ENCODE measurements at regions not wholly inside any gene's neighbourhood (a gene's known extent, or its start where the extent isn't known, plus 50 kb on each side); places are given as distances from the start of the nearest gene placed in this dataset.

DNA sequence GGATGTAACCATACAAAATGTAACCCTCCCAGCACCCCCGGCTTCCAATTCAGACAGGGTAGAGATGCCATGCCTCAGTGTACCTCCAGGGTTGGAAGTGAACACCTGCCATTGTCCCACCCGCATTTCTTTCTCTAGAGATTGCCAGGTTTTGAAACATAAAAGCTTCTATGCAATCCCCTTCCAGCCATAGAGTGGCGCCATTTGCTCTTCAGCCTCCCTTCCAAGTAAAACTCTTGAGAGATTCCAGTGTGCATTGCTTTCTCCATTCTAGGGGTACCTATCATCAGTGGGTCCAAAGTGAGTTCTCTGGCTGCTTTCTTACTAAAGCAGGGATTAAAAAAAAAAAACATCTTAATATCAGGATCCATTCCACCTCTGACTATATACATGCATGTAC is 133.1 kb upstream of the RPL38 start:
- no peaks in the 10 kb centered on the region for H3K36me3 Mint-ChIP-seq (ENCODE audit: low read depth)
- H3K4me3 Mint-ChIP-seq: no peak overlapping the region
- no peak overlapping the region for H3K27ac Mint-ChIP-seq
- no peaks in the 10 kb centered on the region for H3K4me1 Mint-ChIP-seq
- no peak for DNase-seq
- ChIA-PET POLR2A (no interaction called here), CTCF (interaction anchor here (1.5 kb wide), 1 partner anchor 174 kb away, joined by 3 read pairs; no protein-coding TSS in a partner anchor)
- H3K9me3 Mint-ChIP-seq: no peaks in the 10 kb centered on the region
- peaks cover 3% of the 10 kb centered on the region for H3K27me3 Mint-ChIP-seq

DNA sequence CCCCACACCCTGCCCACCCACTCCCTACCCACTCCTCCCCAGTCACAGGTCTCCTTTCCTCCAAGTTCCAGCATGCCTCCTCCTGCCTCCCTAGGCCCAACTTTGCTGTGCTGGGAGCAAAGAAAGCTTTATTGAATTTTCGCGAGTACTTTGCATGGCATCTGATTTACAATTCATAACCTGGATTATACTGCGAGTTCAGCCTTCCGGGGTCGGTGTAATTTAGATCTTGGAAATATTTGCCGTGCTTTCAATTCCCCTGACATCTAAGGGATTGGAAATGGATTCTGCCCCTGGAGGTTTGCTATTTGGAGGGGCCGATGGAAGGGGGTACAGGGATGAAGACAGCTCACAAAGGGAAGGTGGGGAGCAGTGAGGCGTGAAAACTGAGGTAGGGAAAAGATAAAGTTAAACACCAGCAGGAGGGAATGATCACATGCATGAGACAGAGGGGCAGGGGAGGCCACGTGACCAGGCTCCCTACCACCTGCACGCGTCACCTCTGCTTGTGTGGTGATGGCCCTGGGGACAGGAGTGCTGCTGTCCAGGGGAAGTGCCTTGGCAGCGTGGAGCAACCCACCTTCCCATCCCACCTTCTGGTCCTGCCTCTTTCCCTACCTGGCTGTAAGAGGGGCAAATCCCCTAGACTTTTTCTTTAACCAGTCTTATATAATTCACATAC is 132.3 kb upstream of the RPL38 start:
- Mint-ChIP-seq H3K9me3 (no peaks in the 10 kb centered on the region), H3K4me3 (no peak overlapping the region), H3K4me1 (no peaks in the 10 kb centered on the region), H3K27ac (no peak overlapping the region), H3K27me3 (peaks cover 3% of the 10 kb centered on the region), H3K36me3 (ENCODE audit: low read depth) (no peaks in the 10 kb centered on the region)
- CTCF ChIA-PET: interaction anchor here (1.5 kb wide), 1 partner anchor 175 kb away, joined by 3 read pairs; no protein-coding TSS in a partner anchor
- no peak for DNase-seq
- POLR2A ChIA-PET: no interaction called here

DNA sequence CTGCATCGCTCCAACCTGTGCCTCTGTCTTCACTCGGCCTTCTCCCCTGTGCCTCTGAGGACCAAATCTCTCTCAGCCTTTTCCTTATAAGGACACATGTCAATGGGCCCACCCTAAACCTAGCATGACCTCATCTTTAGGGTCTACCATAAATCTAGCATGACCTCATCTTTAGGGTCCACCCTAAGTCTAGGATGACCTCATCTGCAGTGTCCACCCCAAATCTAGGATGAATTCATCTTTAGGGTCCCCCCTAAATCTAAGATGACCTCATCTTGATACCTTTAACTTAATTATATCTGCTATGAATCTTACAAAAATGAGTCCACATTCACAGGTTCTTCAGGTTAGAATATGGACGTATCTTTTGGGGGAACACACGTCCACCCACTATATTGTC is 131.1 kb upstream of the RPL38 start:
- H3K27me3 Mint-ChIP-seq: peaks cover 3% of the 10 kb centered on the region
- no peak overlapping the region for H3K27ac Mint-ChIP-seq
- H3K36me3 Mint-ChIP-seq (ENCODE audit: low read depth): no peaks in the 10 kb centered on the region
- no peak overlapping the region for H3K4me3 Mint-ChIP-seq
- no peaks in the 10 kb centered on the region for H3K9me3 Mint-ChIP-seq
- ChIA-PET POLR2A (no interaction called here), CTCF (no interaction called here)
- H3K4me1 Mint-ChIP-seq: no peaks in the 10 kb centered on the region
- DNase-seq: no peak

DNA sequence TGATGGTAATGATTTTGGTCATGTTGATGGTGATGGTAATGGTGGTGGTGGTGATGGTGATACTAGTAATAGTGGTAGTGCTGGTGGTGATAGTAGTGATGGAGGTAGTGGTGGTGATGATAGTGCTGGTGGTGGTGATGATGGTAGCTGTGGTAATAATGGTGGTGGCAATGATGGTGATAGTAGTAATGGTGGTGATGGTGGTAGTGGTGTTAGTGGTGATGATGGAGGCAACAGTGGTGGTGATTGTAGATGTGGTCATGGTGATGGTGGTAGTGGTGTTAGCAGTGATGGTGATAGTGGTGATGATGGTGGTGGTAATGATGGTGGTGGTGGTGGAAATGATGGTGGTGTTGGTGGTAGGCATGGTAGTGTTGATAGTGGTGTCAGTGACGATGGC is 127.0 kb upstream of the RPL38 start:
- H3K4me3 Mint-ChIP-seq: no peak overlapping the region
- no peaks in the 10 kb centered on the region for H3K36me3 Mint-ChIP-seq (ENCODE audit: low read depth)
- H3K27me3 Mint-ChIP-seq: no peaks in the 10 kb centered on the region
- no peaks in the 10 kb centered on the region for H3K4me1 Mint-ChIP-seq
- no peak for DNase-seq
- POLR2A ChIA-PET: no interaction called here
- H3K27ac Mint-ChIP-seq: no peak overlapping the region
- CTCF ChIA-PET: no interaction called here
- H3K9me3 Mint-ChIP-seq: no peaks in the 10 kb centered on the region

DNA sequence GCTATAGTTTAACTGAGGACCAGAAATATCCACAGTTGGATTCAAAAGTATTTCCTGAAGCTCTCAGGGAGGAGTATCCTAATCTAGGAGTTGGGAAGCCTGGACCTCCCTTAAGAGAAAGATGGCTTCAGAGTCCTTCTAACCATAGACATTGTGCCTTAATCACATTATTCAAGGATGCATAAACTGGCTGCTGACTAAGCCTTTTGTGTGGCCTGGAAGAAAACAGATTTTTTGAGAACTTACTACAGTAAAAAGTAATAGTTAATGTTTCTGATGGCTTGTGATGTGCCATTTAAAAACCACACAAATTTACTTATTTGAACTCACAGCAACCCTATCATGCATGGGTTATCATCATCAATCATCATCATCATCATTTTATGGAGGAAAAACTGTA is 126.2 kb upstream of the RPL38 start:
- POLR2A ChIA-PET: no interaction called here
- Mint-ChIP-seq H3K9me3 (no peaks in the 10 kb centered on the region), H3K4me1 (no peaks in the 10 kb centered on the region), H3K27ac (no peak overlapping the region), H3K36me3 (ENCODE audit: low read depth) (no peaks in the 10 kb centered on the region), H3K27me3 (no peaks in the 10 kb centered on the region), H3K4me3 (no peak overlapping the region)
- CTCF ChIA-PET: interaction anchor here (0.6 kb wide), 1 partner anchor 38 kb away, joined by 3 read pairs; no protein-coding TSS in a partner anchor
- no peak for DNase-seq

DNA sequence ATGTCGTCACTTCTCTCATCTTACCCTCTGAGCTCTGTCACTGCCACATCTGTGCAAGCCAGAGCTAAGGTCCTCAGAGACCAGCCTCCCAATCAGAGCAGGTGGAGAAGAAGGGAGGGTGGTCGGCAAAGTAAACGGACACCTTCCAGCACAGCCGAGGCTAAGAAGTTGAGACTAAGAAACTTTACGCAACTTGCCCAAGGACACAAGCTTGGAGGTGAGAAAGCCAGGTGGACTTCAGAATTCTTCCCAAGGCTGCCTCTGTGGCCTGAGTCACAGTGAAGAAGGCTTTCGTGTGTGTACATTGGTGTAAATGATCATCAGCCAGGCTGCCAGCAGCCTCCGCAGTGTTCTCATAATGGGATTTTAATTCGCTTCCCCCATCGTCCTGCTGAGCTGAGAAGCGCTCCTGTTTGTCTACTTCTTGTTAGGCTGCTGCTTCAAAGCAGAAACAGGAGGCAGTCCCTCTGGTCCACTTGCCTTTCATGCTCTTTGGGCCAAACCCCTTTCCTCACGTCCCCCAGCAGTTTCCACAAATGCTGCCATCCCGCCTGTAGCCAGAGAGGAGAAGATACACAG is 125.0 kb upstream of the RPL38 start:
- H3K4me3 Mint-ChIP-seq: no peak overlapping the region
- H3K36me3 Mint-ChIP-seq (ENCODE audit: low read depth): no peaks in the 10 kb centered on the region
- ChIA-PET POLR2A (no interaction called here), CTCF (interaction anchor here (0.9 to 1.0 kb wide), 2 partner anchors 9 to 11 kb away, joined by 3 read pairs; no protein-coding TSS in a partner anchor)
- no peak for DNase-seq
- H3K27ac Mint-ChIP-seq: no peak overlapping the region
- no peaks in the 10 kb centered on the region for H3K9me3 Mint-ChIP-seq
- H3K27me3 Mint-ChIP-seq: no peaks in the 10 kb centered on the region
- no peaks in the 10 kb centered on the region for H3K4me1 Mint-ChIP-seq

DNA sequence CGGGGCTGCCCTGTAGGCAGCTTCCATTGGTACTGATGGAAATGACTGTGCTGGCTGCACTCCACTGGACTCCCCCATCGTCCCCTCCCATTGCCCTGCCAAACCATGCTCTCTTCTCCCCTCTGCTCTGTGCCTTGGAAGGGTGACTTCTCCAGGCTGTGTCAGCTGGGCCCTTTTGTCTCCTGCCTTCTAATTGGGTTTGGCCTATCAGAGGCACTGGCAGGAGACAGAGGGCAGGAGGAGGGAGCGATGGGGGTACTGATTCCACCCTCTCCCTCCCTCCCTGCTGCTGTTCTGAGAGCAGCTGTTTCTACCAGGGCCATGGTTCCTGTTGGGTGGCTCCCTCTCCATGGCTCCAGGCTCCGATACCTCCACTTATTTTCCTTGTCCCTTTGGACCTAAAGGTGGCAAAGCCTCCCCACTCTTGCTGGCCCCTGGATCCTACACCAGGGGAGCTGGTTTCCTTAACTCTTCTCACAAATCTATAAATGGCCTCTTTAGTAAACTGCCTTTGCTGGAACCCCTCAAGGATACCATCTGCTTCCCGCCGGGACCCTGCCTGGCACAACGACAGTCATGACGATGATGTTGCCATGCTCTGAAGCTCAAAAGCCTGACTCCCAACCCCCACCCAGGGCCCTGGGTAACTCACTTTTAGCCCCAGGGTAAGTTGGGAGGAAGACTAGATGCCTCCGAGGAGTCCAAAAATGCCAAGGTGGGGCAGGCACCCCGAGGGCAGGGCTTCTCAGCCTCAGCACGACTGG is 123.8 kb upstream of the RPL38 start:
- Mint-ChIP-seq H3K4me3 (no peak overlapping the region), H3K9me3 (peaks cover under 1% of the 10 kb centered on the region), H3K27ac (no peak overlapping the region), H3K36me3 (ENCODE audit: low read depth) (no peaks in the 10 kb centered on the region), H3K27me3 (peaks cover 2% of the 10 kb centered on the region), H3K4me1 (no peaks in the 10 kb centered on the region)
- ChIA-PET POLR2A (no interaction called here), CTCF (no interaction called here)
- no peak for DNase-seq

DNA sequence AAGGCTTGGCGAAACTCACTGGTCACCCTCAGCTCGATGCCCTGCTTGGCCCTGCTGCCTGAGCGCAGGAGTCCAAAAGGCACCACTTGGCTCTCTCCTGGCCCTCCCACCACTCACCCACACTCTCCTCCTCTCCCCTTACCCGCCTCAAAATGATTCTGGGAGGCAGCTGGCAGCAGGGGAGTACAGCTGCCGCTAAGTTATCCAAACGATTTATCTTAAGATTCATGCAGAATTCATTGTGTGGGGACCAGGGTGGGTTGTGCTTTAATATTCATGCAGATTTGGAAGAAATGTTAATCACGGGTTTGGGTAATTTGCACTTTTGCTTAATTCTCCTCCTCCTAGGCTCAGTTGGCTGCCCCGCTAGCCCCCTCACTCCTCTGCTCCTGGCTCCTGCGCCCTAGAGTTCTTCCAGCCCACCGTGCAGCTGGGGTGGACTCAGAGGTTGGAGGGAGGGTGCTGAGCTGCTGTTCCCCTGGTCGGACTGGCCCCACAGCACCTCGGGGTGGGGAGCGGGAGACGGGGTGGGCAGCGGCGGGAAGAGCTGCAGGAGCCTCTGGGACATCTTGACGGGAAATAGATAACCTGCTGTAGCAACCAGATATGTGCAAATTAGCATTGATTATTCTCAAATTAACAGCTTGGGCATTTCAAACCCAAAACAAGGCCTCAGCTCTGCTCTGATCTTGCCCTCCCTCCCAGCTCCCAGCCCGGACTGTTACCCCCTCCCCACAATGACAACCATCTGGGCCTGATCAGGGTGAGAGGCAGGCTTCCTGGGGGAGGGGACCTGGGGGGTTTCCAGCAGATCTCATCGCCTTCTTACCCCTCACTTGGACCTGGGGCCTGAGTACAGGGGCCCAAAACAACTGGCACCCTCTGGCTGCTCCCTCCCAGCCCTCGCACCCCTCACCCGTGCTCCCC is 122.6 kb upstream of the RPL38 start:
- CTCF ChIA-PET: interaction anchor here (1.0 kb wide), 1 partner anchor 20 kb away, joined by 3 read pairs; no protein-coding TSS in a partner anchor

DNA sequence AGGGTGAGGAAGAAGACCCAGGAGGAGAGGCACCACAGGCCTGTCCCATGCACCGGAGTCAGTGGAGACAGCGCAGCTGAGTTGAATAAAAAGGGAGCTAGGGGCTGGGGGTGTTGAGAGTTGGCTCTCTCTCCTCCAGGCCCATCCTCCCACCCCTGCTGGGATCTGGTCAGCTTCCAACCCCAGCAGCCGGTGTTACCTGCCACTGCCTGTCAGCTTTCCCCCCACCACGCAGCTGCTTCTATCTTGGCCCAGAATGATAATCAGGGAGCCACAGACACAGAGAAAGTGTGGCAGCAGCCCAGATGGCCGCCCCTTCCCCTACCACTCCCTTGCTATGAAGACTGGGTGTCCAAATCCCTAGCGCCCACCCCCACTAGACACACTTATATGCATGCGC is 120.6 kb upstream of the RPL38 start:
- Mint-ChIP-seq H3K4me3 (no peak overlapping the region), H3K9me3 (peaks cover 9% of the 10 kb centered on the region), H3K36me3 (ENCODE audit: low read depth) (no peaks in the 10 kb centered on the region), H3K27ac (no peak overlapping the region), H3K4me1 (no peaks in the 10 kb centered on the region), H3K27me3 (peaks cover 4% of the 10 kb centered on the region)
- no peak for DNase-seq
- ChIA-PET POLR2A (no interaction called here), CTCF (no interaction called here)

More for the DNA sequence above, 122.6 kb upstream of the RPL38 start:
- POLR2A ChIA-PET: no interaction called here
- H3K27me3 Mint-ChIP-seq: peaks cover 4% of the 10 kb centered on the region
- no peaks in the 10 kb centered on the region for H3K4me1 Mint-ChIP-seq
- H3K36me3 Mint-ChIP-seq (ENCODE audit: low read depth): no peaks in the 10 kb centered on the region
- no peak overlapping the region for H3K27ac Mint-ChIP-seq
- peaks cover 9% of the 10 kb centered on the region for H3K9me3 Mint-ChIP-seq
- no peak overlapping the region for H3K4me3 Mint-ChIP-seq
- no peak for DNase-seq

DNA sequence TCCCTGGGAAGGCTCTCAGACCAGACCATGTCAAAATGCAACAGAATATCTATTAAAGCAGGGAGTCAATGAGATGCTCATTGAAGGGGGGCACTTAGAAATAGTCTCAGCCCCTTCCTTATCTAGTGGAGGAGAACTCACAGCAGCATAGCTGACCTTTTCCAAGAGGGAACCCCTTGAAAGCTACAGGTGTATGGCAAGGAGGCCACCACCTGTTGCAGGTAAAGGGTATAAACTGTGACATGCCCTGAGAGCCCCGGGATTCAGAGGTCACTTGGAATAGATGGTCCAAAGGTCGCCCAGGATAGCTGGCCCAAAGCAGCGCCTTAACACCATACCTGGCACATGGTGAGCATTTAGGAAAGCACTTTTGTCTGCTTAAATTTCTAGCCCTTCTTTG is 120.2 kb upstream of the RPL38 start:
- ChIA-PET CTCF (no interaction called here), POLR2A (no interaction called here)

DNA sequence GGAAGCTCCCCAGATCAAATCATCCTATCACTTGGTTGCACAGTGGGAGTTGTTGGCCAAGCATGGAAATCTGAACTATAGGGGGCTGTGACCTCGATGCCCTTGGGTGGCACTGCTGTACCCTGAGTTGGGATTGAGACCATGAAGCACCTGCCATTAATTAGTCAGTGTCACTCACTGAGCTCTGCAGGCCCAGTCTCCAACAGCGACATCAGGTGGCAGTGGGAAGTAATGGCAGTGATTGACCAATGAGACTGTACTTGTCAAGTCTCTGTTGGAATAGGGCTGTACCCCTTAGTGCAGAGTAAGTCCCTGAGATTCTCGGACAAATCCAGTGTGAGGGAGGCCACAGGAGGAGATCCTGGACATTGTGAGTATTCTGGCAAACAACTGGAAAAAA is 118.0 kb upstream of the RPL38 start:
- Mint-ChIP-seq H3K9me3 (peaks cover 9% of the 10 kb centered on the region), H3K36me3 (ENCODE audit: low read depth) (no peaks in the 10 kb centered on the region), H3K4me1 (no peaks in the 10 kb centered on the region), H3K27me3 (peaks cover 4% of the 10 kb centered on the region), H3K4me3 (no peak overlapping the region), H3K27ac (no peak overlapping the region)
- CTCF ChIA-PET: interaction anchor here (1.0 to 1.2 kb wide), 4 partner anchors 15 to 27 kb away, joined by 3 read pairs; no protein-coding TSS in a partner anchor
- POLR2A ChIA-PET: no interaction called here
- DNase-seq: no peak

More for the DNA sequence above, 120.2 kb upstream of the RPL38 start:
- peaks cover 9% of the 10 kb centered on the region for H3K9me3 Mint-ChIP-seq
- no peaks in the 10 kb centered on the region for H3K36me3 Mint-ChIP-seq (ENCODE audit: low read depth)
- no peak for DNase-seq
- H3K4me1 Mint-ChIP-seq: no peaks in the 10 kb centered on the region
- H3K4me3 Mint-ChIP-seq: no peak overlapping the region
- peaks cover 4% of the 10 kb centered on the region for H3K27me3 Mint-ChIP-seq
- H3K27ac Mint-ChIP-seq: no peak overlapping the region

DNA sequence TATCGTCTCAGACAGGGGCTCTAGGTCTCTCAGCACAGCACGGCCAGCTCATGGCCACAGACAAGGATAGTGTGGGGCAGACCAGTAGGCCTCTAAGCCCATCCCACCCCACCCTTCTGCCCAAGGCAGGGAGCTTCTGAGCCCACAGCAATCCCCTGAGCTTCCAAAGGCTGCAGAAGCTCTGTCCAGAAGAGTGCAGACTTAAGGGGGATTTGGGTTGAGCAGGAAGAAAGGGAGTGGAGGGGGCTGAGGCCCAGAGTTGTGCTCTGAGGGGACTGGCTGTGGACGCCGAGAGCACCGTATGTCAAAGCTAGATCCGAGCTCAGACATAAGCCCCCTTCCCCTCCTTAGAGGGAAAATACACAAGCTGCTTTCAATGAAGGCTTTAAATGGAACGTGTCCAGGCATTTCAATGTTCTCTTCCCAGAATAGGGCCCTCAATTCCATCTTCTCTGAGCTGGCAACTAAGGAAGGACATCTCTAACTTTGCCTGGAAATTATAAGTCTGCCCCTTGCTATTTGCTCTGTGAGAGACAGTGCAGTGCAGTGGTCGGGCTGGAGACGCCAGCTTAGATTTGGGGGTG is 116.4 kb upstream of the RPL38 start:
- CTCF ChIA-PET: interaction anchor here (1.3 to 1.4 kb wide), 2 partner anchors 9 to 10 kb away, joined by 3 to 4 read pairs; no protein-coding TSS in a partner anchor
- no peak overlapping the region for H3K4me3 Mint-ChIP-seq
- no peaks in the 10 kb centered on the region for H3K36me3 Mint-ChIP-seq (ENCODE audit: low read depth)
- DNase-seq: no peak
- H3K27ac Mint-ChIP-seq: no peak overlapping the region
- H3K9me3 Mint-ChIP-seq: peaks cover 9% of the 10 kb centered on the region
- POLR2A ChIA-PET: no interaction called here
- H3K4me1 Mint-ChIP-seq: no peaks in the 10 kb centered on the region
- H3K27me3 Mint-ChIP-seq: peaks cover 9% of the 10 kb centered on the region
